Nephron (organoid): ENCODE measurements at regions not wholly inside any gene's neighbourhood (a gene's known extent, or its start where the extent isn't known, plus 50 kb on each side); places are given as distances from the start of the nearest gene placed in this dataset.

Experiments used
- H3K27ac Mint-ChIP-seq, 3 experiments: 2 replicates each; pipeline ENCODE4 v1.8.0; 2020; ENCODE audit warnings: mixed read lengths in 3 of 3, mild to moderate bottlenecking in 2 of 3, moderate library complexity in 1 of 3
- H3K27me3 Mint-ChIP-seq: 2 replicates; pipeline ENCODE4 v1.8.0; 2021; ENCODE audit warnings: low read depth, mild to moderate bottlenecking, moderate library complexity, mixed read lengths
- H3K36me3 Mint-ChIP-seq: 2 replicates; pipeline ENCODE4 v1.8.0; 2020; ENCODE audit warnings: low read depth, mixed read lengths
- H3K4me1 Mint-ChIP-seq: 2 replicates; pipeline ENCODE4 v1.8.0; 2020; ENCODE audit warnings: mixed read lengths
- H3K4me3 Mint-ChIP-seq, 3 experiments: 2 replicates each; pipeline ENCODE4 v1.8.0; 2020; ENCODE audit warnings: mild to moderate bottlenecking in 3 of 3, mixed read lengths in 3 of 3, moderate library complexity in 2 of 3
- H3K9me3 Mint-ChIP-seq: 2 replicates; pipeline ENCODE4 v1.8.0; 2020; ENCODE audit warnings: mixed read lengths
- CTCF ChIP-seq, 3 experiments: fragments of 200-600 bp; sonication (generic); IDR thresholded peaks; one replicate each; pipeline ENCODE4 v1.5.0; 2021; ENCODE audit warnings: antibody characterized with exemption in 3 of 3; ENCODE audit not compliant: unreplicated experiment in 3 of 3

GRCh38 chr4:60611762-60612496, 588.2 kb upstream of the ADGRL3 start:
- H3K4me3 Mint-ChIP-seq: no peak overlapping the region
- TF ChIP-seq CTCF (IDR thresholded peaks at IDR 0.05; ENCODE audit: unreplicated experiment in 3 of 3): no peak
- H3K27ac Mint-ChIP-seq: no peak overlapping the region
- H3K9me3 Mint-ChIP-seq: peaks cover 10% of the 10 kb centered on the region
- no peaks in the 10 kb centered on the region for H3K36me3 Mint-ChIP-seq
- H3K4me1 Mint-ChIP-seq: no peaks in the 10 kb centered on the region
- H3K27me3 Mint-ChIP-seq: no peaks in the 10 kb centered on the region

- Mint-ChIP-seq H3K4me3 (no peak overlapping the region), H3K9me3 (peaks cover 12% of the 10 kb centered on the region), H3K27me3 (no peaks in the 10 kb centered on the region), H3K4me1 (no peaks in the 10 kb centered on the region), H3K36me3 (no peaks in the 10 kb centered on the region), H3K27ac (no peak overlapping the region)
- no peak for TF ChIP-seq CTCF (IDR thresholded peaks at IDR 0.05; ENCODE audit: unreplicated experiment in 3 of 3)
Measured at GRCh38 chr4:60617731-60618130, 582.4 kb upstream of the ADGRL3 start.

GRCh38 chr4:60619531-60620305, 580.4 kb upstream of the ADGRL3 start:
- Mint-ChIP-seq H3K27me3 (no peaks in the 10 kb centered on the region), H3K27ac (no peak overlapping the region), H3K9me3 (peaks cover 12% of the 10 kb centered on the region), H3K4me1 (no peaks in the 10 kb centered on the region), H3K36me3 (no peaks in the 10 kb centered on the region), H3K4me3 (no peak overlapping the region)
- no peak for TF ChIP-seq CTCF (IDR thresholded peaks at IDR 0.05; ENCODE audit: unreplicated experiment in 3 of 3)

GRCh38 chr4:60637976-60638375, 562.1 kb upstream of the ADGRL3 start:
- H3K9me3 Mint-ChIP-seq: peaks cover 31% of the 10 kb centered on the region
- no peak for TF ChIP-seq CTCF (IDR thresholded peaks at IDR 0.05; ENCODE audit: unreplicated experiment in 3 of 3)
- no peaks in the 10 kb centered on the region for H3K27me3 Mint-ChIP-seq
- H3K4me3 Mint-ChIP-seq: no peak overlapping the region
- H3K4me1 Mint-ChIP-seq: no peaks in the 10 kb centered on the region
- no peaks in the 10 kb centered on the region for H3K36me3 Mint-ChIP-seq
- no peak overlapping the region for H3K27ac Mint-ChIP-seq

- no peak for TF ChIP-seq CTCF (IDR thresholded peaks at IDR 0.05; ENCODE audit: unreplicated experiment in 3 of 3)
- Mint-ChIP-seq H3K27me3 (no peaks in the 10 kb centered on the region), H3K4me3 (no peak overlapping the region)
Measured at GRCh38 chr4:60648774-60649173, 551.4 kb upstream of the ADGRL3 start.

More at GRCh38 chr4:60648774-60649173, 551.4 kb upstream of the ADGRL3 start:
- H3K4me1 Mint-ChIP-seq: no peaks in the 10 kb centered on the region
- H3K9me3 Mint-ChIP-seq: peaks cover 5% of the 10 kb centered on the region
- H3K27ac Mint-ChIP-seq: no peak overlapping the region
- H3K36me3 Mint-ChIP-seq: no peaks in the 10 kb centered on the region
